GM12872 (cell line): ENCODE measurements at regions not wholly inside any gene's neighbourhood (a gene's known extent, or its start where the extent isn't known, plus 50 kb on each side); places are given as distances from the start of the nearest gene placed in this dataset.

Source experiments
- CTCF ChIP-seq: IDR thresholded peaks from 3 replicates; pipeline ENCODE4 v1.5.1; 2011; ENCODE audit warnings: low read depth, mild to moderate bottlenecking, low read length, moderate library complexity; ENCODE audit not compliant: insufficient read depth

- TF ChIP-seq CTCF, result no peak
Observed at GRCh38 chr5:126341906-126342630, 81.1 kb upstream of the GRAMD2B start.

GRCh38 chr5:126348855-126349635 is 74.2 kb upstream of the GRAMD2B start:
- TF ChIP-seq CTCF, result no peak

GRCh38 chr5:126351153-126351552 is 72.1 kb upstream of the GRAMD2B start:
- TF ChIP-seq CTCF, result no peak

- TF ChIP-seq CTCF, result peak; percentile 48; the same call in 2 of the 3 replicates
Observed at GRCh38 chr5:126354012-126354857, 69.0 kb upstream of the GRAMD2B start.

GRCh38 chr5:126354858-126355731 is 68.1 kb upstream of the GRAMD2B start:
- no peak for TF ChIP-seq CTCF

- no peak for TF ChIP-seq CTCF
Observed at GRCh38 chr5:126355940-126356339, 67.3 kb upstream of the GRAMD2B start.
